Esophagus muscularis mucosa (tissue), 3 donors: ENCODE measurements at regions not wholly inside any gene's neighbourhood (a gene's known extent, or its start where the extent isn't known, plus 50 kb on each side); places are given as distances from the start of the nearest gene placed in this dataset.

Experiments
- POLR2A ChIP-seq: fragments of 450-650 bp; IDR thresholded peaks from one replicate; pipeline ENCODE4 v1.6.1; 2017; ENCODE audit warnings: antibody characterized with exemption, moderate library complexity, mild to moderate bottlenecking, low read depth
- POLR2AphosphoS5 ChIP-seq, 2 donors: sonication (generic); formaldehyde crosslinking; IDR thresholded peaks; one replicate each; pipeline ENCODE4 v1.6.1; 2017; ENCODE audit warnings: antibody characterized with exemption in 2 of 2
- TF ChIP-seq, protein P1 (sequence below), 3 experiments: fragments of 200-600 bp in 2 of 3; fragments of 450-650 bp in 1 of 3; sonication (generic) in 2 of 3; IDR thresholded peaks; one replicate each; pipeline ENCODE4 v1.5.1; 2017 to 2019; ENCODE audit warnings: antibody characterized with exemption in 3 of 3, mild to moderate bottlenecking in 2 of 3, moderate library complexity in 1 of 3

DNA sequence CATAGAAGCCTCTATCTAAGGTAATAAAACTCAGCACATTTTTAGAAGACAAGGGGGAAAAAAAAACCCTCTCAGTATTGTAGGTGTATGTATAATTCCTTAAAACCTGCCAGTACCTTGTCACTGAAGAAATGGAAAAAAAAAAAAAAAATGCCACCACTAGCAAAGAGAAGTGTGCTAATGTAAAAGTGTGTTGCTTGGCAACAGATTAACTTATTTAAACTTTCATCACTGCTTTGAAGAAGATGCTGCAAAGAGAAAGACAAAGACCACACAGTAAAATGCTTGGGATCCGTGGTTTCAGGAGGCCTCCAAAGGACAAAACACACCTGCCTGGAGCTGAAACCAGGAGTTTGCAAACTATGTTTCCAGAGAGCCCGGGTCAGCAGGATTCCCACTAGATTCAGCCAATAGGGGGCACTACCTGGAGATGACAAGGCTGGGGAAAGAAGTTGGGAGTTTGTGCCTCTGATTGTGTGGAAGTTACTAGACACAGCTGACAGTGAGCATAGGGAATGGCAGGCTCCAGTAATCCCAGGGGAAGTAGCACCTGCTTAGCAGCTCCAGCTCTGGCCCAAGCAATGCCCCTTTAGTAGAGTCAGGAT, 169.1 kb upstream of the TRIB2 start:
- TF ChIP-seq, protein P1, sequence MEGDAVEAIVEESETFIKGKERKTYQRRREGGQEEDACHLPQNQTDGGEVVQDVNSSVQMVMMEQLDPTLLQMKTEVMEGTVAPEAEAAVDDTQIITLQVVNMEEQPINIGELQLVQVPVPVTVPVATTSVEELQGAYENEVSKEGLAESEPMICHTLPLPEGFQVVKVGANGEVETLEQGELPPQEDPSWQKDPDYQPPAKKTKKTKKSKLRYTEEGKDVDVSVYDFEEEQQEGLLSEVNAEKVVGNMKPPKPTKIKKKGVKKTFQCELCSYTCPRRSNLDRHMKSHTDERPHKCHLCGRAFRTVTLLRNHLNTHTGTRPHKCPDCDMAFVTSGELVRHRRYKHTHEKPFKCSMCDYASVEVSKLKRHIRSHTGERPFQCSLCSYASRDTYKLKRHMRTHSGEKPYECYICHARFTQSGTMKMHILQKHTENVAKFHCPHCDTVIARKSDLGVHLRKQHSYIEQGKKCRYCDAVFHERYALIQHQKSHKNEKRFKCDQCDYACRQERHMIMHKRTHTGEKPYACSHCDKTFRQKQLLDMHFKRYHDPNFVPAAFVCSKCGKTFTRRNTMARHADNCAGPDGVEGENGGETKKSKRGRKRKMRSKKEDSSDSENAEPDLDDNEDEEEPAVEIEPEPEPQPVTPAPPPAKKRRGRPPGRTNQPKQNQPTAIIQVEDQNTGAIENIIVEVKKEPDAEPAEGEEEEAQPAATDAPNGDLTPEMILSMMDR (IDR thresholded peaks at IDR 0.05): no peak
- no peak for TF ChIP-seq POLR2A
- no peak for TF ChIP-seq POLR2AphosphoS5 (IDR thresholded peaks at IDR 0.05)
